ENCODE measurements at regions not wholly inside any gene's neighbourhood (a gene's known extent, or its start where the extent isn't known, plus 50 kb on each side); places are given as distances from the start of the nearest gene placed in this dataset.

GRCh38 chr3:165444745-165445144, 248.6 kb upstream of the SLITRK3 start:
- FAIRE-seq: no peak

GRCh38 chr3:165443664-165444063, 247.5 kb upstream of the SLITRK3 start:
- no peak for FAIRE-seq

GRCh38 chr3:165442061-165442460, 245.9 kb upstream of the SLITRK3 start:
- FAIRE-seq: no peak

DNA sequence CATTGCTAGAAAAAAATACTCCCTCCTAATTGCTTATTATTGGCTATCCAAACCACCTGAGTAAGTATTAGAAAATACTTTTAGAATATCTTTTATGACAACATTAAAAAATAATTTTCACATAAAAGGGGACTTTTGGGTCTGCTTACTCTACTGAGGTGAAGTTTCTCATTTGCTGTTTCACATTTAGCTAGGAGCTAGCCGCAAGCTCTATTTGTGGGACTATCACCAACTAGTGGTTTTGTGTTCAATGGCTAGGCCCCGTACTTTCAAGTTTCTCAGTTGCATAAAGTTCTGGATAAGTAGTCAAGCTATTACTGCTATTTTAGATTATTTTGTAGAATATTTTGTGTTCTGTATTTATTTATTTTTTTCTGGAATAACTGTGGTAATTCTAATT, 244.2 kb upstream of the SLITRK3 start:
- FAIRE-seq: no peak

DNA sequence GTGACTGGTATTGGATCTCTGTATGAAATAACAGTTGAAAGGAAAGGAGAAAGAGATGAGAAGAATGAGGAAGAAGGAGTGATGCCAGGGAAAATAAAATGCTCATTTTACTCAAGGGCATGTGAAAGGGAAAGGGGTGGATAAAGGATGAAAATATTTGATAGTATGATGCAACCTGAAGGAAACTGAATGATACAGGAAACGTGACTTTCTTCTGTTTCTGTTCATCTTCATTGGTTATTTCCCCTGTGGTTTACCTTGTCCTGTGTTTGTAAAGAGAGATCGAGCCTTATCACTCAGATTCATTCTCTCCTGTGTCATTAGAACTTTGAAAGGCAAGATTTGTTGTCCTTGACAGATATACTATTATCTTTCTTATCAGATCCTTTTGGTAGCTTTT, 243.6 kb upstream of the SLITRK3 start:
- no peak for FAIRE-seq

DNA sequence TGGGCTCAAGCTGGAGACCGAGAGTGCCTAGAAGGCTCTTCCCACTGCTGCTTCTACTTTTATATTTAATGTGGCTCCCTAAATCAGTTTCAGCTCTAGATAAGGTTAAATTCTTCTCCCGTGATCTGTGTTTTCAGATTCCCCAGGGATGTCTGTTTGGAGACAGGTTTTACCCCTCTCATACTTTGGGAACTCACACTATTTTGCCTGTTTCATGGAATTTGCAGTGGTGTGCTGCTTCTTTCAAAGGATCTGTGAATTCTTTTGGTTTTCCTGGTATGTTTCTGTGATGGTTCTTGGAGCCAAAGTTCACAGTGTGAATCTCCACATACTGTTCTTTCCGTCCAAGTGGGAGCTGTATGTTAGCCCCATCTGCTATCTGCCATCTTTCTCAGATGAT, 238.3 kb upstream of the SLITRK3 start:
- no peak for FAIRE-seq

DNA sequence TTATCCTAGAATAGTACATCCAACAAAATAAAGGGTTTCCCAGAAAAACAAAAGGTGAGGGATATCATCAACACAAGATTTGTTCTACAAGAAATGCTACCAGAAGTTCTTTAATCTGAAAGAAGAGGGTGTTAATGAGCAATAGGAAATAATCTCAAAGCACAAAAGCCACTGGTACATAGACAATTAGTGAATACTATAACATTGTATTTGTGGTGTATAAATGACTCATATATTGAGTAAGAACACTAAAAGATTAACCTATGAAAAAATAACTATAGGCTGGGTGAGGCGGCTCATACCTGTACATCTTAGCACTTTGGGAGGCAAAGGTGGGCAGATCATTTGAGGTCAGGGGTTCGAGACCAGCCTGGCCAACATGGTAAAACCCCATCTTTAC, 210.2 kb upstream of the SLITRK3 start:
- FAIRE-seq: no peak

GRCh38 chr3:165404357-165405027, 208.3 kb upstream of the SLITRK3 start:
- FAIRE-seq: no peak

DNA sequence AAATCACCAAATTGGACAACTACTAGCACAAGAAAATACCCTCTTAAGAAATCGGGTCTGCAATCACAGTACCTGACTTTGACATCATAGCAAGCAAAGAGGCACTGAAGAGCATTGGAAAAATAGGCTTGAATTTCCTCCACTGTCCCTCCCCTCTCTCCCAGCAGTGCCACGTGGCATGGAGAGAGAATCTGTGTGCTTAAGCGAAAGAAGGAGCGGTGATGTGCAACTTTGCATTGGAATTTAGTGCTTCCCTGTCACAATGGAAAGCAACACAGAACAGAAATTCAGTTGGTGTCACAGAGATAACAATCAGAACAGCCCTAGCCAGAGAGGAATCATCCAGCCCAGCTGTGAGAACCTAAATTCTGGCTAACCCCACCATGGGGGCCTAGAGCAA, 207.5 kb upstream of the SLITRK3 start:
- no peak for FAIRE-seq

DNA sequence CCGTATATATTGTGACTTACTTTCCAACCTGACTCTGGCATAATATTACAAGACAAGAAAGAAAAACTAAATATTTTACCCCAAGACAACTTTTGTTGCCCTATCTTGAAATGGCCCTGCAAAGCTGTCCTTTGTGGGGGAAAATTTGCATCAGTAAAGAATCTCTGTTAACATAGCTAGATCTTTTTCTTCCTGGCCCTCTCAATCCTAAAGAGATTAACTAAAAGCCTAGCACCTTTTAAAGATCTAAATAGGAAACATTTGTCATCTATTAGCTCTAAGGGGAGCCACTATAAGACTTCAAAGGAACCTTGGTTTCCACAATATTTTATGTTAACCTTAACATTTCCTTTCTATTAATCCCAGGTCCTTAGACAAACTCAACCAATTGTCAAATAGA, 199.0 kb upstream of the SLITRK3 start:
- FAIRE-seq: no peak

DNA sequence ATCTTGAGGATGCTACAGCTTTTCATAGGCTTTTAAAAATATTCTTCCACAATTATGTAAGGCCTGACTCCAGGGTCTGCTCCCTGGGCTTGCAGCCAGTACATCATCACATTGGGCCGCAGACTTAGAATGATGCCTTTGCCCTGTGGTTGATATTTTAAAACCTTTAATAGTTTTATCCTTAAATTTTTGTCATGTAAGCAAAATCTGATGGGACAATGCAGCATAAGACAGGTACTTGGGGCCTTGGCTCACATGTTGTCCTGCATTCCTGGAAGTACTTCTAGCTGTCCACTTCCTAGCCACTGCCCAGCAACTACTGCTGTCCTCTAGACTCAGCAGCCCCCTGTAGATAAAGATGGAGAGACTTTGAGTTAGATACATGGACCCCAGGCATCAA, 197.3 kb upstream of the SLITRK3 start:
- no peak for FAIRE-seq

DNA sequence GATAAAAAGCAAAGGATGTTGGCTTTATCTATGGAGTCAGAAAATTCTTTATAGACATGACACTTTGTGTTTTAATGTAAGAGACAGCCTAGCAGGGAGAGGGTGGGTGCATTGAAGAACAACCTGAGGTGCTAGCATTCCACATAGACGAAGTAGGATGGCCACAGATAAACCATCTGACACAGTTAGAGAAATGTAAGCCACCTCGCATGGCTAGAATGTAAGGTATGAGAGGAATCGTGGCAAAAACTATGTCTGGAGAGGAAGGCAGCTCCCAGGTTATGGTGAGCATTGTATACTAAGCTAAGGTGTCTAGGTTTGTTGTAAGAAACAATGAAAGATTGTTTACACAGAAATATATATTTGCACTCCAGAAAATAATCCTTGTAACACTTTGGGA, 194.0 kb upstream of the SLITRK3 start:
- FAIRE-seq: no peak

- FAIRE-seq: no peak
Observed at GRCh38 chr3:165389653-165390052, 193.5 kb upstream of the SLITRK3 start.

GRCh38 chr3:165389064-165389463, 192.9 kb upstream of the SLITRK3 start:
- FAIRE-seq: no peak

GRCh38 chr3:165383381-165383780, 187.2 kb upstream of the SLITRK3 start:
- no peak for FAIRE-seq

- no peak for FAIRE-seq
Observed at GRCh38 chr3:165382672-165383071, 186.5 kb upstream of the SLITRK3 start.

GRCh38 chr3:165378761-165379160, 182.6 kb upstream of the SLITRK3 start:
- no peak for FAIRE-seq

GRCh38 chr3:165359005-165359404, 162.8 kb upstream of the SLITRK3 start:
- no peak for FAIRE-seq

DNA sequence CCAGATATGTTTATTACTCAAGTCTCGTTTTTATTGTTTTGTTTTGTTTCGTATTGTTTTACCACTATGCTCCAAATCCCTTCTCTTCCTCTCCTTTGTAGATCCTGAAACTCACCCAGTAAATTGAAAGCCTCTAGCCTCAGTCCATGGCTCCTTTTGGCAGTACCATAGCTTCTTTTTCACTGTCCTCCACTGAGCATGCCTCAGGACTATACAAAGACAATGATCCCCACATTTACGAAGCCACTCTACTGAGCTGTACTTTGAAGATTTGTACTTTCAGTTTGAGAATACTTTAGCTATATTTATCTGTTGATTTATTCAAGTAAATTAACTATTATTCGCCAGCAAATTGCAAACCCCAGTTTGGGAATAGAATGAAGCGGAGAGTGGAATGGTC, 159.1 kb upstream of the SLITRK3 start:
- FAIRE-seq: no peak

DNA sequence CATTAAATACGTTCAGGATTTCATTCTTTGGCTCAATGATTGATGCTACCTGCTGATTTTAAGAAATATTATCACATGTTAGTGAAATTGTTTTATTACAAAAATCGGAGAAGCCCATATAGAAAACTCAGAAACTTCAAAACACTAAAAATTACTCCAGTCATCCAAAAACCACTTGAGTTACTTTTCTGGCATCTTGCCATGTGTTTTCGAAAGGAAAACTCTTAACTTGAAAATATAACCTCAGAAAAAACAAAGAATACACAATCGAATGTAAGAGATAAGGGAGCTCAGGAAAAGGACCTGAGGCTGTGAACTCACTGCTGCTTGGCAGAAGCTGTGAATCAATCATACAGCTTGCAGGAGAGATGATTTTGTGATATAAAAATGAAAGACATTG, 151.3 kb upstream of the SLITRK3 start:
- FAIRE-seq: no peak

- no peak for FAIRE-seq
Observed at GRCh38 chr3:165346503-165346902, 150.3 kb upstream of the SLITRK3 start.

DNA sequence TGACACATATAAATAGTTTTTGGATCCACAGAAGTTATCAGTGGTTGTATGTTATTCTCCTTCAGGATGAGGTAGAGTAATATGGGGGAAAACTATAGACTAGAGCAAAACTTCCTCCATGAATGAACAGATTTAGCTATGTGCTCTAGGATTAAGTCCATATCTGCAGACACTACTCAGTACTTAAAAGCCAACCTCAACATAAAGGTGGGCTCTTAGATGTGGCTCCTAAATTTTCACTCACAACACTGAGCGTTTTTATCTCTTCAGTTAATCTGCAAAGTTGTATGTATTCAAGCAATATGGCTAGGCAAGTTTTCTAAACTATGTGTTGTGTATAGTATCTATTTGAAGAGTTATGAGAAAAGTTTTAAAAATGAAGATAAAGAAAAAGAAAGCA, 147.0 kb upstream of the SLITRK3 start:
- FAIRE-seq: no peak

- FAIRE-seq: peak; percentile 33
Observed at GRCh38 chr3:165339753-165340152, 143.6 kb upstream of the SLITRK3 start.

- FAIRE-seq: no peak
Observed at GRCh38 chr3:165336786-165337185, 140.6 kb upstream of the SLITRK3 start.

All from G401.6 (cell line).